ENCODE measurements at regions not wholly inside any gene's neighbourhood (a gene's known extent, or its start where the extent isn't known, plus 50 kb on each side); places are given as distances from the start of the nearest gene placed in this dataset.
"Not testable (repeated sequence)": the region's sequence is repeated elsewhere in the genome, so short reads cannot be mapped to it uniquely, and the experiment has no call there.

- not testable (repeated sequence) for TF ChIP-seq CTCF (IDR thresholded peaks at IDR 0.05; ENCODE audit: insufficient read depth, low read length, poor library complexity, severe bottlenecking); EZH2phosphoT487 (conservative IDR thresholded peaks at IDR 0.05; ENCODE audit: low read length)
Observed at GRCh38 chr18:6572192-6572591, 157.3 kb upstream of the ARHGAP28 start.

Measured in SU-DHL-6 (cell line).